HEK293T (cell line): ENCODE measurements at regions not wholly inside any gene's neighbourhood (a gene's known extent, or its start where the extent isn't known, plus 50 kb on each side); places are given as distances from the start of the nearest gene placed in this dataset.

Experiments used
- CTBP1 ChIP-seq: fragments of 450-650 bp; IDR thresholded peaks from 2 replicates; pipeline ENCODE4 v1.6.1; 2016; ENCODE audit warnings: borderline replicate concordance
- ELF4 ChIP-seq: fragments of 450-650 bp; IDR thresholded peaks from 2 replicates; pipeline ENCODE4 v1.6.1; 2017; ENCODE audit warnings: antibody characterized with exemption
- L3MBTL2 ChIP-seq: fragments of 450-650 bp; conservative IDR thresholded peaks from 2 replicates; pipeline ENCODE4 v1.6.1; 2016; ENCODE audit warnings: mild to moderate bottlenecking
- NFRKB ChIP-seq: fragments of 450-650 bp; IDR thresholded peaks from 2 replicates; pipeline ENCODE4 v1.6.1; 2016; ENCODE audit warnings: mild to moderate bottlenecking, moderate library complexity
- SP1 ChIP-seq: fragments of 450-650 bp; IDR thresholded peaks from 2 replicates; pipeline ENCODE4 v1.6.1; 2017

DNA sequence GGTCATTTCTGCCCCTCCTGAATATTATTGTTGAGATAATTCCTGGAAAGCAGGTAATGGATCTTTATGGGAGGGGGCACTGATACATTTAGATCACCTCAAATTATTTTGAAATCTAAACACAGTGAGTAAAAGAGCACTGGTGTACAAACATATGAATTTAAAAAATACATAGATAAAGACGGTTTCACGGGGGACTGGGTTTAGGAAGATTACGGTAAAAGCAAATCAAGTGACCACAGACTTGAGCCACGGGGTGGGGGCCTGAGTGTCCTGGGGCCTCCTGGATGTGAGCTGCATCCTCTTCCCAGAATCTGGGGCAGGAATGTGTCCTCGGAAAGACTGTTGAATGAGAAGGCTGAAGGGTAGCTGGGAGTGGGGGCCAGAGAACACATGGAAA lies 219.1 kb upstream of the KLF6 start:
- TF ChIP-seq ELF4 (no peak), SP1 (no peak), NFRKB (no peak), CTBP1 (no peak), L3MBTL2 (no peak)
